Pancreas (tissue), 10 donors: ENCODE measurements at regions not wholly inside any gene's neighbourhood (a gene's known extent, or its start where the extent isn't known, plus 50 kb on each side); places are given as distances from the start of the nearest gene placed in this dataset.

ENCODE experiments used
- ATAC-seq, 4 donors: fragments of 200-7000 bp; cut with Tn5 transposase; one replicate each; pipeline versions ENCODE4 v1.8.0 to v1.9.1; 2020; ENCODE audit warnings: mild to moderate bottlenecking in 4 of 4, moderate library complexity in 4 of 4
- DNase-seq, 6 donors: peaks; one replicate each; pipeline ENCODE4 v3.0.0-alpha.2; 2020
- FAIRE-seq: peaks from 2 replicates; lab custom pipeline; 2012; peaks lifted over from hg19 to GRCh38; lab: Jason Lieb, UNC
- H3K27ac ChIP-seq, 4 donors: fragments of 200-600 bp; sonication (generic); 1 replicate in 3 of 4; 2 replicates in 1 of 4; pipeline versions ENCODE4 v1.5.0 to v1.8.0; 2020
- H3K27me3 ChIP-seq, 4 donors: fragments of 200-600 bp; one replicate each; pipeline ENCODE4 v1.8.0; 2021
- H3K36me3 ChIP-seq, 3 donors: fragments of 200-600 bp; sonication (generic) in 1 of 3; one replicate each; pipeline versions ENCODE4 v1.5.0 to v1.8.0; 2020 to 2021
- H3K4me1 ChIP-seq, 3 donors: fragments of 200-600 bp; one replicate each; pipeline ENCODE4 v1.8.0; 2021
- H3K4me3 ChIP-seq, 4 donors: fragments of 200-600 bp; sonication (generic) in 2 of 4; one replicate each; pipeline versions ENCODE4 v1.5.0 to v1.8.0; 2020 to 2021
- H3K9me3 ChIP-seq, 4 donors: fragments of 200-600 bp; one replicate each; pipeline ENCODE4 v1.8.0; 2021
- CTCF ChIP-seq, 4 donors: fragments of 200-600 bp; sonication (generic) in 3 of 4; IDR thresholded peaks; one replicate each; pipeline versions ENCODE4 v1.5.0 to v1.8.0; 2021; ENCODE audit warnings: antibody characterized with exemption in 4 of 4
- WGBS, 2 donors: extraction: QIAGEN DNeasy Blood & Tissue Kit; methylation state at CpG; one replicate each; pipeline ENCODE4 v1.1.7; 2013; 5-methylcytosine and 5-hydroxymethylcytosine counted together
- intact Hi-C, 3 donors: fragments of 100-400 bp; cut with DNase I; formaldehyde crosslinking; loops; one replicate each; pipeline versions ENCODE4 v1.11.1 to v1.14.2; 2022
- donor health status: healthy with polysubstance abuse.
- donor health status: DM: no; HTN: no; CAD: no; lungs with moderate emphysema.
- donor health status: DM: no; HTN: no; CAD: no.
- donor health status: control.
- donor health status: control.
- donor health status: Bipolar disorder and iron deficiency.
- donor health status: DM: yes; HTN: yes; CAD: no.
- donor health status: DM: no; HTN: no; CAD: no.
- donor health status: DM: no; HTN: no; CAD: no.
- donor health status: DM: yes; HTN: yes; CAD: no.

- H3K36me3 ChIP-seq = no peaks in the 10 kb centered on the region
- DNase-seq (no peak), ATAC-seq (peak in 2 of 4 donors; percentile 24 to 25), FAIRE-seq (no peak)
- H3K27ac ChIP-seq = no peak overlapping the region
- H3K4me3 ChIP-seq = no peak overlapping the region
- no peaks in the 10 kb centered on the region for H3K4me1 ChIP-seq
- intact Hi-C loops = no loop called here
- H3K9me3 ChIP-seq = no peaks in the 10 kb centered on the region
- WGBS, 2 donors = 38 to 48% methylated on average over 6 of the region's 6 CpGs
- no peak for TF ChIP-seq CTCF (IDR thresholded peaks at IDR 0.05)
- no peaks in the 10 kb centered on the region for H3K27me3 ChIP-seq
Measured at GRCh38 chr6:15871276-15871675, 208.4 kb upstream of the DTNBP1 start.

- no peaks in the 10 kb centered on the region for H3K27me3 ChIP-seq
- H3K9me3 ChIP-seq = no peaks in the 10 kb centered on the region
- no peaks in the 10 kb centered on the region for H3K4me1 ChIP-seq
- WGBS, 2 donors = 68 to 74% methylated on average over 3 of the region's 3 CpGs
- H3K4me3 ChIP-seq = no peak overlapping the region
- no peak overlapping the region for H3K27ac ChIP-seq
- intact Hi-C loops = no loop called here
- no peak for DNase-seq
- H3K36me3 ChIP-seq = no peaks in the 10 kb centered on the region
- no peak for TF ChIP-seq CTCF (IDR thresholded peaks at IDR 0.05)
- ATAC-seq = peak in 2 of 4 donors; percentile 52 to 61
- FAIRE-seq = no peak
Measured at GRCh38 chr6:15870333-15871043, 207.7 kb upstream of the DTNBP1 start.

GRCh38 chr6:15864708-15865062, 201.9 kb upstream of the DTNBP1 start:
- ATAC-seq (no peak), FAIRE-seq (no peak), DNase-seq (no peak)
- H3K4me3 ChIP-seq = no peak overlapping the region
- H3K36me3 ChIP-seq = no peaks in the 10 kb centered on the region
- H3K4me1 ChIP-seq = no peaks in the 10 kb centered on the region
- H3K27me3 ChIP-seq = no peaks in the 10 kb centered on the region
- no peak overlapping the region for H3K27ac ChIP-seq
- intact Hi-C loops = no loop called here
- TF ChIP-seq CTCF (IDR thresholded peaks at IDR 0.05) = no peak
- no peaks in the 10 kb centered on the region for H3K9me3 ChIP-seq

- no peaks in the 10 kb centered on the region for H3K27me3 ChIP-seq
- H3K9me3 ChIP-seq = no peaks in the 10 kb centered on the region
- TF ChIP-seq CTCF (IDR thresholded peaks at IDR 0.05) = no peak
- 67 to 78% methylated on average over 7 of the region's 7 CpGs for WGBS, 2 donors
- intact Hi-C loops = no loop called here
- H3K4me3 ChIP-seq = no peak overlapping the region
- H3K36me3 ChIP-seq = no peaks in the 10 kb centered on the region
- DNase-seq = no peak
- ATAC-seq = no peak
- H3K27ac ChIP-seq = no peak overlapping the region
- FAIRE-seq = no peak
- H3K4me1 ChIP-seq = no peaks in the 10 kb centered on the region
Measured at GRCh38 chr6:15864038-15864707, 201.3 kb upstream of the DTNBP1 start.

GRCh38 chr6:15862810-15863209, 200.0 kb upstream of the DTNBP1 start:
- ATAC-seq (no peak), FAIRE-seq (no peak)

More at GRCh38 chr6:15862810-15863209, 200.0 kb upstream of the DTNBP1 start:
- no peak for TF ChIP-seq CTCF (IDR thresholded peaks at IDR 0.05)
- Histone ChIP-seq H3K27me3 (no peaks in the 10 kb centered on the region), H3K4me3 (no peak overlapping the region), H3K36me3 (no peaks in the 10 kb centered on the region), H3K27ac (no peak overlapping the region), H3K4me1 (no peaks in the 10 kb centered on the region), H3K9me3 (no peaks in the 10 kb centered on the region)
- WGBS, 2 donors = 50 to 65% methylated on average over 1 of the region's 1 CpG
- intact Hi-C loops = no loop called here
- no peak for DNase-seq
